IMR-90 (cell line): ENCODE measurements at regions not wholly inside any gene's neighbourhood (a gene's known extent, or its start where the extent isn't known, plus 50 kb on each side); places are given as distances from the start of the nearest gene placed in this dataset.

ENCODE experiments used
- CTCF ChIP-seq: conservative IDR thresholded peaks from 2 replicates; pipeline ENCODE4 v1.5.1; 2012; ENCODE audit warnings: mild to moderate bottlenecking, low read depth, low read length, improper control_type of control experiment
- ELK1 ChIP-seq: fragments of 150-350 bp; IDR thresholded peaks from 2 replicates; pipeline ENCODE4 v1.6.1; 2016; ENCODE audit warnings: low read depth, mild to moderate bottlenecking, low read length, moderate library complexity, borderline replicate concordance
- FOS ChIP-seq: fragments of 150-350 bp; IDR thresholded peaks from 2 replicates; pipeline ENCODE4 v1.6.1; 2016; ENCODE audit warnings: low read depth, low read length
- MAFK ChIP-seq: IDR thresholded peaks from 2 replicates; pipeline ENCODE4 v1.6.1; 2012; ENCODE audit warnings: low read depth, low read length, improper control_type of control experiment
- MXI1 ChIP-seq: IDR thresholded peaks from 2 replicates; pipeline ENCODE4 v1.6.1; 2012; ENCODE audit warnings: low read depth, mild to moderate bottlenecking, low read length, moderate library complexity, borderline replicate concordance
- POLR2A ChIP-seq: IDR thresholded peaks from 2 replicates; pipeline ENCODE4 v1.6.1; 2012; ENCODE audit warnings: mild to moderate bottlenecking, low read depth, low read length
- RAD21 ChIP-seq: IDR thresholded peaks from 2 replicates; pipeline ENCODE4 v1.6.1; 2012; ENCODE audit warnings: low read length, improper control_type of control experiment
- RCOR1 ChIP-seq: IDR thresholded peaks from 2 replicates; pipeline ENCODE4 v1.6.1; 2012; ENCODE audit warnings: mild to moderate bottlenecking, low read length, improper control_type of control experiment; ENCODE audit not compliant: insufficient replicate concordance
- USF2 ChIP-seq: fragments of 150-350 bp; IDR thresholded peaks from 2 replicates; pipeline ENCODE4 v1.6.1; 2017; ENCODE audit warnings: mild to moderate bottlenecking, antibody characterized with exemption, low read length, low read depth

GRCh38 chr2:19775315-19775714, 126.5 kb downstream of the TTC32 start:
- TF ChIP-seq CTCF = no peak
- no peak for TF ChIP-seq POLR2A
- TF ChIP-seq USF2 = no peak
- TF ChIP-seq FOS = no peak
- no peak for TF ChIP-seq RCOR1
- no peak for TF ChIP-seq MXI1
- no peak for TF ChIP-seq ELK1
- no peak for TF ChIP-seq RAD21
- TF ChIP-seq MAFK = no peak
